OCI-LY3 (cell line): ENCODE measurements at regions not wholly inside any gene's neighbourhood (a gene's known extent, or its start where the extent isn't known, plus 50 kb on each side); places are given as distances from the start of the nearest gene placed in this dataset.

Experiments
- H2AFZ ChIP-seq: fragments of 200-600, 300-600 bp; shearing (Covaris generic); 2 replicates; pipeline ENCODE4 v1.6.0; 2014; ENCODE audit warnings: antibody characterized with exemption, low read depth, low read length
- H3K27ac ChIP-seq: fragments of 200-600, 300-600 bp; sonication (generic); 2 replicates; pipeline ENCODE4 v1.5.1; 2014; ENCODE audit warnings: mild to moderate bottlenecking, low read length, moderate library complexity, mixed read lengths
- H3K27me3 ChIP-seq: fragments of 200-600, 300-600 bp; sonication (generic); 2 replicates; pipeline ENCODE4 v1.6.1; 2014; ENCODE audit warnings: low read depth, low read length, mixed read lengths
- H3K36me3 ChIP-seq: fragments of 200-600, 300-600 bp; sonication (generic); replicated peaks from 2 replicates; pipeline ENCODE3; 2014; ENCODE audit warnings: low read depth, low read length, mixed read lengths
- H3K4me1 ChIP-seq: fragments of 300-600, 200-600 bp; sonication (generic); 2 replicates; pipeline ENCODE4 v1.6.1; 2014; ENCODE audit warnings: low read length, mixed read lengths
- H3K4me2 ChIP-seq: fragments of 200-600, 300-600 bp; sonication (generic); 2 replicates; pipeline ENCODE4 v1.6.1; 2014; ENCODE audit warnings: low read length, mixed read lengths
- H3K4me3 ChIP-seq: fragments of 300-600, 200-600 bp; sonication (generic); 2 replicates; pipeline ENCODE4 v1.5.1; 2014; ENCODE audit warnings: antibody characterized with exemption, mild to moderate bottlenecking, low read length, moderate library complexity
- H3K79me2 ChIP-seq: fragments of 300-600, 200-600 bp; shearing (Covaris generic); 2 replicates; pipeline ENCODE4 v1.6.1; 2014; ENCODE audit warnings: mild to moderate bottlenecking, low read length, mixed read lengths
- H3K9ac ChIP-seq: fragments of 300-600, 200-600 bp; shearing (Covaris generic); 2 replicates; pipeline ENCODE4 v1.6.0; 2014; ENCODE audit warnings: mild to moderate bottlenecking, low read length, moderate library complexity
- H3K9me3 ChIP-seq: fragments of 200-600, 300-600 bp; shearing (Covaris generic); 2 replicates; pipeline ENCODE4 v1.6.1; 2014; ENCODE audit warnings: low read length, mixed read lengths; ENCODE audit not compliant: insufficient read depth
- H4K20me1 ChIP-seq: fragments of 200-600, 300-600 bp; sonication (generic); 2 replicates; pipeline ENCODE4 v1.6.1; 2016; ENCODE audit warnings: low read length, mixed read lengths; ENCODE audit not compliant: insufficient read depth
- CTCF ChIP-seq: fragments of 200-600, 300-600 bp; sonication (generic); IDR thresholded peaks from 2 replicates; pipeline ENCODE4 v1.5.1; 2014; ENCODE audit warnings: antibody characterized with exemption, low read length, low read depth
- EZH2phosphoT487 ChIP-seq: fragments of 200-600 bp; shearing (Covaris generic); IDR thresholded peaks from 2 replicates; pipeline ENCODE4 v1.6.1; 2018; ENCODE audit warnings: antibody characterized with exemption, mixed run types, low read depth

GRCh38 chr7:115831371-115831770, 199.2 kb downstream of the TFEC start:
- Histone ChIP-seq H3K9ac (no peak overlapping the region), H3K4me2 (no peak overlapping the region), H3K36me3 (no peaks in the 10 kb centered on the region), H3K4me1 (peaks cover 18% of the 10 kb centered on the region), H4K20me1 (no peaks in the 10 kb centered on the region), H3K79me2 (no peaks in the 10 kb centered on the region), H2AFZ (no peak overlapping the region), H3K4me3 (no peak overlapping the region), H3K27ac (no peak overlapping the region), H3K9me3 (no peaks in the 10 kb centered on the region), H3K27me3 (no peaks in the 10 kb centered on the region)
- no peak for TF ChIP-seq CTCF
- TF ChIP-seq EZH2phosphoT487: no peak

- Histone ChIP-seq H3K27ac (peak overlapping the region; percentile 67), H2AFZ (peak overlapping the region; percentile 75), H3K79me2 (no peaks in the 10 kb centered on the region), H3K4me3 (peak overlapping the region; percentile 43), H3K4me2 (peak overlapping the region; percentile 71), H3K36me3 (no peaks in the 10 kb centered on the region), H3K9me3 (no peaks in the 10 kb centered on the region), H4K20me1 (no peaks in the 10 kb centered on the region), H3K9ac (peak overlapping the region; percentile 30), H3K27me3 (no peaks in the 10 kb centered on the region), H3K4me1 (peaks cover 18% of the 10 kb centered on the region)
- TF ChIP-seq CTCF: no peak
- TF ChIP-seq EZH2phosphoT487: no peak
Observed at GRCh38 chr7:115827305-115828045, 203.1 kb downstream of the TFEC start.

DNA sequence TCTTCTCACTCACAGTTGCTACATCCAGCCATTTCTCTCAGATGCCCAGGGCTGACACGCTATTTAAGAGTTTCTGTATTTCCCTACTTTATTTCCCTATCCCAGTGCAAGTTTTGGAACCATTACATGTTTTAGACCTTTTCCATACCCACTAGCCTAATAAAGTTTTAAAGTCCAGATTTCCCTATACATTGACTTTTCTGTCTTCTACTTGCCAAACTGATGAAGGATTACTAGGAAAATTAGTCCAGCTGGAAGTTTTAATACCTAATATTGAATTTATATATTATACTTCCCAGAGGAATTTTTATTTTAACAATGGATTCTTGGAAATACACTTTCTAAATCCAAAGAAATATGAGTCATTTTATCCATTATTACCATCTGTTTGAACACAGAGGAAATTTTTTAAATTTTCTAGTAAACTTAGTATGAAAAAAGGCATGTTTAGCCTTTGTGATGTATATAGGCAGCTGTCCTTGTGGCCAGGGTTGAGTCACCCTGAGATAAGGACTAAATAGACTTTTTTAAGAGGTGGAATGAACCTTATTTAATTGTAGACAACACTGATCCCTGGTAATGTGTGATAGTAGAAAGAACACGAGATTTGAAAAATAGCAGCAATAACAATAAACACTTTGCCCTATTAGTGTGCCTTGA, 205.0 kb downstream of the TFEC start:
- Histone ChIP-seq H3K27me3 (no peaks in the 10 kb centered on the region), H3K9me3 (no peaks in the 10 kb centered on the region), H3K4me1 (peaks cover 18% of the 10 kb centered on the region), H2AFZ (no peak overlapping the region), H3K4me2 (no peak overlapping the region), H3K9ac (no peak overlapping the region), H3K79me2 (no peaks in the 10 kb centered on the region), H3K27ac (no peak overlapping the region), H4K20me1 (no peaks in the 10 kb centered on the region), H3K36me3 (no peaks in the 10 kb centered on the region), H3K4me3 (no peak overlapping the region)
- no peak for TF ChIP-seq EZH2phosphoT487
- TF ChIP-seq CTCF: no peak

DNA sequence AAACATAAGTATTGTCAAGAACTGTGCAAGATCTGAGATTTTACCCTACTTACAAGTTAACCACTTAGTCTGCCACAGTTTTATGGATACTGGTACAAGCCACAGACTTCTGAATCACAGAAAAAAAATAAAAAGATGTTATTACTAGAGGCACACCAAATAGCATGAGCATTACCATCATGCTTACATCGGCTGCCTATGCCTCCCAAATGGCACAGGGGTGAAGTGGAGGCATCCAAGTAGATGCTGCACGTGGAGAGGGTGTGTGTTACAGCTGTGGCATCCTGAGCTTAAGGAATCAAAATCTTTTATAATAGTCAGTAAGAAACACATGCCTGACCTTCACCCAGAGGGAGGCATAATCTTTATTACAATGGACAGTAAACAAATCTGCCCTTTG, 207.8 kb downstream of the TFEC start:
- H3K9ac ChIP-seq: no peak overlapping the region
- H3K4me3 ChIP-seq: no peak overlapping the region
- H3K4me1 ChIP-seq: peaks cover 12% of the 10 kb centered on the region
- no peaks in the 10 kb centered on the region for H3K36me3 ChIP-seq
- no peak overlapping the region for H3K4me2 ChIP-seq
- H3K9me3 ChIP-seq: no peaks in the 10 kb centered on the region
- no peaks in the 10 kb centered on the region for H3K79me2 ChIP-seq
- no peak overlapping the region for H3K27ac ChIP-seq
- H2AFZ ChIP-seq: no peak overlapping the region
- no peak for TF ChIP-seq CTCF
- TF ChIP-seq EZH2phosphoT487: no peak
- H4K20me1 ChIP-seq: no peaks in the 10 kb centered on the region
- H3K27me3 ChIP-seq: no peaks in the 10 kb centered on the region
